ENCODE measurements at regions not wholly inside any gene's neighbourhood (a gene's known extent, or its start where the extent isn't known, plus 50 kb on each side); places are given as distances from the start of the nearest gene placed in this dataset.

GRCh38 chr3:25350725-25351114, 77.3 kb upstream of the RARB start:
- no peak for TF ChIP-seq NPAS2 (CRISPR knock-in tag; IDR thresholded peaks at IDR 0.05; ENCODE audit: borderline replicate concordance)
- no peak for TF ChIP-seq POLR2A (IDR thresholded peaks at IDR 0.05; ENCODE audit: low read length)
- TF ChIP-seq MAX (IDR thresholded peaks at IDR 0.05) = no peak
- no peak for TF ChIP-seq POLR2AphosphoS2 (conservative IDR thresholded peaks at IDR 0.05; ENCODE audit: low read length)
- no peak for TF ChIP-seq ZNF302 (CRISPR knock-in tag; IDR thresholded peaks at IDR 0.05)
- no peak for TF ChIP-seq HDAC2 (IDR thresholded peaks at IDR 0.05)
- TF ChIP-seq CTCF (IDR thresholded peaks at IDR 0.05) = no peak
- no peak for TF ChIP-seq RAD21 (conservative IDR thresholded peaks at IDR 0.05 in 1 of 2, IDR thresholded peaks at IDR 0.05 in 1 of 2)
- TF ChIP-seq RNF2 (IDR thresholded peaks at IDR 0.05; ENCODE audit: borderline replicate concordance, low read depth) = no peak
- TF ChIP-seq KDM5A (IDR thresholded peaks at IDR 0.05) = no peak
- no peak for TF ChIP-seq CBX8 (IDR thresholded peaks at IDR 0.05)
